ENCODE measurements at regions not wholly inside any gene's neighbourhood (a gene's known extent, or its start where the extent isn't known, plus 50 kb on each side); places are given as distances from the start of the nearest gene placed in this dataset.

DNA sequence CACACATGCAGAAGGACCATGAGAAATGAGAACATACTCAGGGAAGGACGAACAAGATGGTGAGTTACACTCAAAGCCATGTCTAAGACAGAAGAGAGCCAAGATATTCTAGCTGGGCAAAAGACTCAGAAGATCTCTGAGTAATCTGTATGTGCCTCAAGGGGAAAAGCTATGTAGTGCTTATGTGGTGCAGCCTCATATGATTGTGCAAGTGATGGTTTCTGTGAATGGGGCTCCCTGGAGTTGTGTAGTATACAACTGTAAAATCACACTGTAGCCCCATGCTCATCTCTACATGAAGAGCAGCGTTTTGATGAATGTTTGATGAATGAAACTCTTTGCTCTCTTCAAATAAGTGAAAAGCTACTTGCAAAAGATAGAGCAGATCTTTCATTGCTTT lies 57.5 kb downstream of the OSR1 start:
- H3K27me3 ChIP-seq (replicated peaks): no peaks in the 10 kb centered on the region
- H3K4me3 ChIP-seq: no peak overlapping the region
- H3K36me3 ChIP-seq: no peaks in the 10 kb centered on the region
- H3K9me3 ChIP-seq (replicated peaks): no peaks in the 10 kb centered on the region
- no peak for DNase-seq (ENCODE audit: low read depth in 1 of 2, low spot score in 2 of 2)
- H3K4me1 ChIP-seq (replicated peaks): no peaks in the 10 kb centered on the region
- H3K27ac ChIP-seq: no peak overlapping the region

GRCh38 chr2:19299522-19299921 lies 58.9 kb downstream of the OSR1 start:
- H3K27ac ChIP-seq: no peak overlapping the region
- no peaks in the 10 kb centered on the region for H3K36me3 ChIP-seq
- H3K4me1 ChIP-seq (replicated peaks): no peaks in the 10 kb centered on the region
- DNase-seq (ENCODE audit: low read depth in 1 of 2, low spot score in 2 of 2): no peak
- H3K27me3 ChIP-seq (replicated peaks): no peaks in the 10 kb centered on the region
- H3K9me3 ChIP-seq (replicated peaks): no peaks in the 10 kb centered on the region
- no peak overlapping the region for H3K4me3 ChIP-seq

DNA sequence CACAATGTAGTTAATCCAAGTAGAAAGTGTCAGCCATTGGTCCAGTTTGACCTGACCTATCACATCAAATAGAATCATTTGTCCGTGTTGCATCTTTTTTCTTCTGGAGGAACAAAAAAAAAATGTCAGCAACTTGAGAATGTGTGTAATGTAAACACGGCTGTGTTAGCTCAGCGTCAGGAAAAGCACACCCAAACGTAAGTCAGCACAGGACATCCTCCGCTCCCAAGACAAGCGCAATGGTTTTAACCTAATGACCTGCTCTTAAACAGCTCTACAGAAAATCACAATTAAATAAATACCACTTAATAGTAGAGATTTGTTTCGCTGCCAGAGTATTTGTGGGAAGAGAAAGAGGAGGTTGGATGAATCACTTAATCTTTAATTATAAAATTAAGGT lies 59.4 kb downstream of the OSR1 start:
- Histone ChIP-seq H3K4me1 (replicated peaks) (no peaks in the 10 kb centered on the region), H3K4me3 (no peak overlapping the region), H3K27me3 (replicated peaks) (no peaks in the 10 kb centered on the region), H3K27ac (no peak overlapping the region), H3K36me3 (no peaks in the 10 kb centered on the region), H3K9me3 (replicated peaks) (no peaks in the 10 kb centered on the region)
- DNase-seq (ENCODE audit: low read depth in 1 of 2, low spot score in 2 of 2): no peak

DNA sequence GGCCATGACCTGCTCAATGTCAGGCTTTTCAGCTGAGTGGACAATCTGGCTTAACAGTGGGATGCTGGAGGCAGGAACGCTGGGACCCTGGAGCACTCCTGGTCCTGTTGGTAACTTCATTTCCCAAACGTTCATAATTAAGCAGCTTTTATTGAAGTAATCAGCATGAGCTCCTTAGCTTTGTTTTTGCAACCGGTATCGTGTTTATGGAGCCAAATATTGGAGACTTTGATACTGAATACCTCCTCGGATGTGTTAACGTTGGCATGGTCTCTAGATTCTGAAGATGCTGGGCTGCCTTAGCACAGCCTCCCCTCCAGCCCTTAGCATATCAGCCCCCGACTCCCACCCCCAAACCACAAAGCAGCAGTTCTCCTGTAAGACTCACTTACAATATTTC lies 60.7 kb downstream of the OSR1 start:
- Histone ChIP-seq H3K36me3 (no peaks in the 10 kb centered on the region), H3K9me3 (replicated peaks) (no peaks in the 10 kb centered on the region), H3K27me3 (replicated peaks) (no peaks in the 10 kb centered on the region; the same call in 1 of the 2 replicates), H3K4me3 (no peak overlapping the region), H3K27ac (no peak overlapping the region), H3K4me1 (replicated peaks) (no peaks in the 10 kb centered on the region)
- DNase-seq (ENCODE audit: low read depth in 1 of 2, low spot score in 2 of 2): no peak

- DNase-seq (ENCODE audit: low read depth in 1 of 2, low spot score in 2 of 2): no peak
- Histone ChIP-seq H3K4me1 (replicated peaks) (no peaks in the 10 kb centered on the region), H3K36me3 (no peaks in the 10 kb centered on the region), H3K4me3 (no peak overlapping the region), H3K27me3 (replicated peaks) (no peaks in the 10 kb centered on the region; the same call in 1 of the 2 replicates), H3K27ac (no peak overlapping the region), H3K9me3 (replicated peaks) (no peaks in the 10 kb centered on the region)
These were observed 62.4 kb downstream of the OSR1 start for GRCh38 chr2:19295998-19296502.

- Histone ChIP-seq H3K9me3 (replicated peaks) (no peaks in the 10 kb centered on the region), H3K4me1 (replicated peaks) (no peaks in the 10 kb centered on the region), H3K27ac (no peak overlapping the region), H3K27me3 (replicated peaks) (no peaks in the 10 kb centered on the region; the same call in 1 of the 2 replicates), H3K36me3 (no peaks in the 10 kb centered on the region), H3K4me3 (no peak overlapping the region)
- DNase-seq (ENCODE audit: low read depth in 1 of 2, low spot score in 2 of 2): no peak
These were observed 66.4 kb downstream of the OSR1 start for GRCh38 chr2:19292007-19292406.

DNA sequence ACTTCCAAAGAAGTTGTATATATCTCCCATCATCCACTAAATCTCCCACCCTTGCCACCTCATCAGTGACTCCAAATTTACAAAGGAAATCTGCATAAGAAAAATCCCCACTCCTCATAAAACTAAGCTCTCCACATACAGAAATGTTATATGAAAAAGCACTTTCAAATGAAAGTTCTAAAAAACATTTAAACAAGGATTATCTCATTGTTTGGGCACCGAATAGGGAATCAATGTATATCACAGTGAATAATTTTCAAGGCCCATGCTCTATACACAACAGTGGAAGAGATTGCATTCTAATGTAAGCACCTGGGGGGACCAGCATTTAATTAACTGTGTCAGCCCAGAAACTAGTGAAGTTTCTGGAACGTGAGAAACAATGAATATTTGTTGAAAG lies 70.1 kb downstream of the OSR1 start:
- Histone ChIP-seq H3K27ac (no peak overlapping the region), H3K27me3 (replicated peaks) (no peaks in the 10 kb centered on the region; the same call in 1 of the 2 replicates), H3K9me3 (replicated peaks) (no peaks in the 10 kb centered on the region), H3K4me1 (replicated peaks) (no peaks in the 10 kb centered on the region), H3K4me3 (no peak overlapping the region), H3K36me3 (no peaks in the 10 kb centered on the region)
- DNase-seq (ENCODE audit: low read depth in 1 of 2, low spot score in 2 of 2): no peak

GRCh38 chr2:19287324-19287723 lies 71.1 kb downstream of the OSR1 start:
- H3K36me3 ChIP-seq: no peaks in the 10 kb centered on the region
- no peak for DNase-seq (ENCODE audit: low read depth in 1 of 2, low spot score in 2 of 2)

DNA sequence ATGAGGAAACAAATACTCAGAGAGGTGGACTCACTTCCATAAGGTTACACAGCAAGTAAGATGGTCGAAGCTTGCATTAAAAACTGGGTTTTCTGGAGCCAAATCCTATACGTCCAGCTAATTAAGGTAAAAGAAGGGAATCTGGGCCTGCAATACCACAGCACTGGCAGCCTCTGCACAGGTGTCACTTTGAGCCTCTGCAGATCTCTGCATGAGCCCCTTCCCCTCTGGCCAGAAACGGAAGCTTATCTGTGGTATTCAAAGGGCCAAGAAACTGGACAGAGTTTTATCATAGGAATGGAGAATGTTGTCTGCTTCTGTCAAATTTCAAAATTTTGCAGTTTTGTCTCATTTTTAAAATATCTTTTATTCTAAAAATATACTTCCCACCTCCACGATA lies 76.1 kb downstream of the OSR1 start:
- Histone ChIP-seq H3K4me1 (replicated peaks) (no peaks in the 10 kb centered on the region), H3K4me3 (no peak overlapping the region), H3K27ac (no peak overlapping the region), H3K36me3 (no peaks in the 10 kb centered on the region), H3K9me3 (replicated peaks) (no peaks in the 10 kb centered on the region), H3K27me3 (replicated peaks) (no peaks in the 10 kb centered on the region)
- no peak for DNase-seq (ENCODE audit: low read depth in 1 of 2, low spot score in 2 of 2)

More at GRCh38 chr2:19287324-19287723, 71.1 kb downstream of the OSR1 start:
- Histone ChIP-seq H3K27ac (no peak overlapping the region), H3K9me3 (replicated peaks) (no peaks in the 10 kb centered on the region), H3K27me3 (replicated peaks) (no peaks in the 10 kb centered on the region), H3K4me1 (replicated peaks) (no peaks in the 10 kb centered on the region), H3K4me3 (no peak overlapping the region)

DNA sequence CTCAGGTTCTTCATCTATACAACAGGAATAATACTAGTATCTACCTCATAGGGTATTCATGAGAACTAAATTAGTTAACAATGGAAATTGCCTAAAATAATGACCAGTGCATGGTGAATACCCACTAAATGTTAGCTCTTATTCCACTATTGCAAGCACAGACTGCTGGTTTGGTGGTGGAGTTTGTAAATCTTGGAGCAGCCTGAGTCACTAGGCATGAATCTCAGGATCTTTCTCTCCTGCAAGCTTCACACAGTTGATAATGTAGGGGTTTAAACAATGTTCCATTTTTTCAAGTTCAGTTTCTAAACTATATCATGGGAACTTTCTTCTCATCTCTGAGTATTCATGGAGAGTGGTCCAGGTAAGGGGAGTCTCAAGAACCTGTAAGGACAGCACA lies 84.0 kb downstream of the OSR1 start:
- no peaks in the 10 kb centered on the region for H3K36me3 ChIP-seq
- DNase-seq (ENCODE audit: low read depth in 1 of 2, low spot score in 2 of 2): no peak

DNA sequence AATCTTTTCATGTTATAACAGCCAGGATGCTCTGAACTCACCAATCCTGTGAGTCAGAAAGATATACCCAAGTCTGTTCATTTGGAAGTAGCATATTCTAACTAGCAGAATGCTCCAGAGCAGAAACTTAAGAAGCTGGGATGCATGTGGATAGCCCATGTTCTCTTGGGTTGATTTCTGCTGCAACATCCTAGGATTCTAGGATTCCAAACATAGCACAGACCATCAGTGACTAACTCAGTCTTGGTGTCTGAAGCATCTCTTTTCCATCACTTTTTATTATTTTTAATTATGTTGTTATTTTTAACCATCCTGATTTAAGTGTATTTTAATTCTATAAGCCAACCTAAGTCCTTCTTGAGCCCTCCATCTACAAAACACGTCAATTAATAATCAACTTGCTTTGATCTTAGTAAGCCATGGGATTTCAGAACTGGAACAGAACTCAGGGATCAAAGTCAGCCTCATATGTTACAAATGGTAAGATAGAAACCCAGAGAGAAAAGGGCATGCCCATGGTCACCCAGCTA lies 85.4 kb downstream of the OSR1 start:
- Histone ChIP-seq H3K4me1 (replicated peaks) (no peaks in the 10 kb centered on the region), H3K9me3 (replicated peaks) (no peaks in the 10 kb centered on the region), H3K4me3 (no peak overlapping the region), H3K27me3 (replicated peaks) (no peaks in the 10 kb centered on the region), H3K36me3 (no peaks in the 10 kb centered on the region), H3K27ac (no peak overlapping the region)
- no peak for DNase-seq (ENCODE audit: low read depth in 1 of 2, low spot score in 2 of 2)

More for the DNA sequence above, 84.0 kb downstream of the OSR1 start:
- H3K27me3 ChIP-seq (replicated peaks): no peaks in the 10 kb centered on the region
- no peak overlapping the region for H3K27ac ChIP-seq
- no peaks in the 10 kb centered on the region for H3K4me1 ChIP-seq (replicated peaks)
- H3K9me3 ChIP-seq (replicated peaks): no peaks in the 10 kb centered on the region
- H3K4me3 ChIP-seq: no peak overlapping the region

- no peak for DNase-seq (ENCODE audit: low read depth in 1 of 2, low spot score in 2 of 2)
- H3K27me3 ChIP-seq (replicated peaks): no peaks in the 10 kb centered on the region
These were observed 86.4 kb downstream of the OSR1 start for GRCh38 chr2:19272039-19272438.

DNA sequence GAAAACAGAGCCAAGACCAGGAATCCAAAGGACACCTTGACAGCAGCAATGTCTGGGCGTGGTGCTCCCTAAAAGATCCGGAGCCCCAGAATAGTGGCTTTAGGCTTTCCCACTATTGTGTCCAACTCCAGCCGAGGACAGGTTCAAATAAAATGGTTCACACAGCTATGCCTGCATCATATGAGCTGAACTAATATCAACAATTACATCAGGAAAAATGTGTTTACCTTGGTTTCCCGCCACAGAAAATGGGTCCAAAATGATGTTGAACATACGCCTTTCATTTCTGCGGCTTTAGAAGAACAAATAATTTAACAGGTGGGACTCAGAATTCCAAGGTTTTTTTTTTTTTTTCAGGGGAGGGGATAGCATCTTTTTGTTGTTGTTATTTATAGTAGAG lies 93.6 kb downstream of the OSR1 start:
- Histone ChIP-seq H3K4me1 (replicated peaks) (no peaks in the 10 kb centered on the region), H3K4me3 (no peak overlapping the region), H3K27ac (no peak overlapping the region), H3K36me3 (no peaks in the 10 kb centered on the region), H3K9me3 (replicated peaks) (no peaks in the 10 kb centered on the region), H3K27me3 (replicated peaks) (no peaks in the 10 kb centered on the region)
- DNase-seq (ENCODE audit: low read depth in 1 of 2, low spot score in 2 of 2): no peak

More at GRCh38 chr2:19272039-19272438, 86.4 kb downstream of the OSR1 start:
- Histone ChIP-seq H3K27ac (no peak overlapping the region), H3K9me3 (replicated peaks) (no peaks in the 10 kb centered on the region), H3K4me1 (replicated peaks) (no peaks in the 10 kb centered on the region), H3K4me3 (no peak overlapping the region), H3K36me3 (no peaks in the 10 kb centered on the region)

- Histone ChIP-seq H3K9me3 (replicated peaks) (no peaks in the 10 kb centered on the region), H3K27ac (no peak overlapping the region), H3K27me3 (replicated peaks) (no peaks in the 10 kb centered on the region), H3K36me3 (no peaks in the 10 kb centered on the region), H3K4me3 (no peak overlapping the region), H3K4me1 (replicated peaks) (no peaks in the 10 kb centered on the region)
- no peak for DNase-seq (ENCODE audit: low read depth in 1 of 2, low spot score in 2 of 2)
These were observed 96.3 kb downstream of the OSR1 start for GRCh38 chr2:19262150-19262549.

GRCh38 chr2:19261061-19261460 lies 97.4 kb downstream of the OSR1 start:
- Histone ChIP-seq H3K4me3 (no peak overlapping the region), H3K36me3 (no peaks in the 10 kb centered on the region), H3K27ac (no peak overlapping the region), H3K4me1 (replicated peaks) (no peaks in the 10 kb centered on the region), H3K9me3 (replicated peaks) (no peaks in the 10 kb centered on the region), H3K27me3 (replicated peaks) (no peaks in the 10 kb centered on the region)
- DNase-seq (ENCODE audit: low read depth in 1 of 2, low spot score in 2 of 2): no peak
